ENCODE measurements at regions not wholly inside any gene's neighbourhood (a gene's known extent, or its start where the extent isn't known, plus 50 kb on each side); places are given as distances from the start of the nearest gene placed in this dataset.

DNA sequence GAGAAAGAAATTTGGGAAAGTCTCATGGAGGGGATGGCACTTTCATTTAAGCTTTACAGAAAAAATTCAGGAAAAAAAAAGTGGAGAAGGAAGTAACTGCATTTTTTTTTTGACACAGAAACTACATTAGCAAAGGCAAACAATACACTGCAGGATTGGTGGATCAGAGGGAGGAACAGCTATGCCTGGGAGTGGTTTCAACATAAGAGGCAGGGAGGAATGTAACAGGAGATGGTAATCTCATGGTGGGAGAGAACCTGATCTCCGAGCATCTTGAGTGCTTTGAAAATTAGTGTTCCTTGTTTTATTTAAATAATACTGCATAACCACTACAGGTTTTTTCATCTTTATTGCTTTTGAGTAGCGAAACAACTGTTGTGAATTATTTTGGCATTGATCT is 249.4 kb downstream of the FAM170A start:
- peak; percentile 89 for DNase-seq (ENCODE audit: low read depth)
- TF ChIP-seq, protein P1, sequence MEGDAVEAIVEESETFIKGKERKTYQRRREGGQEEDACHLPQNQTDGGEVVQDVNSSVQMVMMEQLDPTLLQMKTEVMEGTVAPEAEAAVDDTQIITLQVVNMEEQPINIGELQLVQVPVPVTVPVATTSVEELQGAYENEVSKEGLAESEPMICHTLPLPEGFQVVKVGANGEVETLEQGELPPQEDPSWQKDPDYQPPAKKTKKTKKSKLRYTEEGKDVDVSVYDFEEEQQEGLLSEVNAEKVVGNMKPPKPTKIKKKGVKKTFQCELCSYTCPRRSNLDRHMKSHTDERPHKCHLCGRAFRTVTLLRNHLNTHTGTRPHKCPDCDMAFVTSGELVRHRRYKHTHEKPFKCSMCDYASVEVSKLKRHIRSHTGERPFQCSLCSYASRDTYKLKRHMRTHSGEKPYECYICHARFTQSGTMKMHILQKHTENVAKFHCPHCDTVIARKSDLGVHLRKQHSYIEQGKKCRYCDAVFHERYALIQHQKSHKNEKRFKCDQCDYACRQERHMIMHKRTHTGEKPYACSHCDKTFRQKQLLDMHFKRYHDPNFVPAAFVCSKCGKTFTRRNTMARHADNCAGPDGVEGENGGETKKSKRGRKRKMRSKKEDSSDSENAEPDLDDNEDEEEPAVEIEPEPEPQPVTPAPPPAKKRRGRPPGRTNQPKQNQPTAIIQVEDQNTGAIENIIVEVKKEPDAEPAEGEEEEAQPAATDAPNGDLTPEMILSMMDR (IDR thresholded peaks at IDR 0.05; ENCODE audit: control insufficient read depth, extremely low read depth, insufficient read depth): no peak
- H3K4me3 ChIP-seq (ENCODE audit: low read depth, low read length): no peak overlapping the region

DNA sequence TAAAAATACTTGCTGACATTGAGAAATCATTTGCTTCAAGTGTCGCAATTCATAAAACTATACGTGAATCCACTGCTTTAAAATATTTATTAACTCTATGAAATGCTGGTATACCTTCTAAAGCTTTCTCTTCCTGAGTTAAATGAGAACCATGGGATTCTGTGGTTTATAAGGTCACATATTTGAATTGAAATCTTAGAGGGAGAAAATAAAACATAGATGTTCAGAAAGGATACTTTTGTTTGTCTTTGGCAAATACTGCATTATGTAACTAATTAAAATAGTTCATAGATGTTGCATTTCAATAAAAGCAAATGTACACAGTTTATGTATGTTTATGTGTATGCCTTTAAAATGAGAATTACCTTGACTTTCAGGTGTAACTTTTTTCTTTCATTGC is 250.1 kb downstream of the FAM170A start:
- DNase-seq (ENCODE audit: low read depth): peak; percentile 84
- H3K4me3 ChIP-seq (ENCODE audit: low read depth, low read length): no peak overlapping the region
- TF ChIP-seq, protein P1 (IDR thresholded peaks at IDR 0.05; ENCODE audit: control insufficient read depth, extremely low read depth, insufficient read depth): no peak

GRCh38 chr5:119895066-119895465 is 265.7 kb downstream of the FAM170A start:
- TF ChIP-seq, protein P1 (IDR thresholded peaks at IDR 0.05; ENCODE audit: control insufficient read depth, extremely low read depth, insufficient read depth): no peak
- H3K4me3 ChIP-seq (ENCODE audit: low read depth, low read length): no peak overlapping the region
- DNase-seq (ENCODE audit: low read depth): no peak

- TF ChIP-seq, protein P1 (IDR thresholded peaks at IDR 0.05; ENCODE audit: control insufficient read depth, extremely low read depth, insufficient read depth): no peak
- DNase-seq (ENCODE audit: low read depth): no peak
Measured at GRCh38 chr5:119896826-119897536, 267.6 kb downstream of the FAM170A start.

GRCh38 chr5:119897537-119898370 is 268.4 kb downstream of the FAM170A start:
- H3K4me3 ChIP-seq (ENCODE audit: low read depth, low read length): no peak overlapping the region
- TF ChIP-seq, protein P1 (IDR thresholded peaks at IDR 0.05; ENCODE audit: control insufficient read depth, extremely low read depth, insufficient read depth): no peak
- DNase-seq (ENCODE audit: low read depth): no peak

More at GRCh38 chr5:119896826-119897536, 267.6 kb downstream of the FAM170A start:
- H3K4me3 ChIP-seq (ENCODE audit: low read depth, low read length): no peak overlapping the region

- DNase-seq (ENCODE audit: low read depth): no peak
Measured at GRCh38 chr5:119899981-119900380, 270.6 kb downstream of the FAM170A start.

More at GRCh38 chr5:119899981-119900380, 270.6 kb downstream of the FAM170A start:
- TF ChIP-seq, protein P1 (IDR thresholded peaks at IDR 0.05; ENCODE audit: control insufficient read depth, extremely low read depth, insufficient read depth): no peak
- no peak overlapping the region for H3K4me3 ChIP-seq (ENCODE audit: low read depth, low read length)

Data from LNCaP clone FGC (cell line).